ENCODE measurements at regions not wholly inside any gene's neighbourhood (a gene's known extent, or its start where the extent isn't known, plus 50 kb on each side); places are given as distances from the start of the nearest gene placed in this dataset.

GRCh38 chr12:83666690-83667089 is 980.0 kb downstream of the TMTC2 start:
- TF ChIP-seq CTCF (IDR thresholded peaks at IDR 0.05), result no peak
- no peak for TF ChIP-seq POLR2A (IDR thresholded peaks at IDR 0.05)

Measured in adrenal gland (tissue), 5 donors.